Nucleus accumbens (tissue), 56 donors: ENCODE measurements at regions not wholly inside any gene's neighbourhood (a gene's known extent, or its start where the extent isn't known, plus 50 kb on each side); places are given as distances from the start of the nearest gene placed in this dataset.

Source experiments
- DNase-seq, 56 donors: peaks; one replicate each; lab custom pipeline; 2025; lab: John Stamatoyannopoulos, UW

GRCh38 chr10:118979661-118980060 is 49.9 kb upstream of the NANOS1 start:
- DNase-seq, result no peak
